AG04450 (cell line): ENCODE measurements at regions not wholly inside any gene's neighbourhood (a gene's known extent, or its start where the extent isn't known, plus 50 kb on each side); places are given as distances from the start of the nearest gene placed in this dataset.

Experiments
- CTCF ChIA-PET: fragments of 300-600, 350-600 bp; formaldehyde crosslinking; extraction: SDS; loops from one replicate; lab custom pipeline; 2022; ENCODE audit warnings: antibody characterized with exemption, inconsistent platforms; lab: Charles Lee
- POLR2A ChIA-PET: fragments of 350-600 bp; formaldehyde crosslinking; extraction: SDS; loops from one replicate; lab custom pipeline; 2021; ENCODE audit warnings: antibody characterized with exemption, inconsistent platforms; lab: Yijun Ruan, JAX
- DNase-seq: peaks from one replicate; pipeline ENCODE4 v3.0.0-alpha.2; 2011; ENCODE audit warnings: low read depth, low spot score
- H3K27ac ChIP-seq: one replicate; pipeline ENCODE4 v1.5.1; 2012; ENCODE audit warnings: low read depth, low read length, control low read depth
- H3K27me3 ChIP-seq: one replicate; pipeline ENCODE4 v1.6.0; 2012; ENCODE audit warnings: low read length; ENCODE audit not compliant: control insufficient read depth, insufficient read depth
- H3K4me3 ChIP-seq: 2 replicates; pipeline ENCODE4 v1.5.1; 2011; ENCODE audit warnings: mild to moderate bottlenecking, low read depth, low read length, control low read depth
- H3K9me3 ChIP-seq: 2 replicates; pipeline ENCODE4 v1.5.1; 2012; ENCODE audit warnings: low read length; ENCODE audit not compliant: control insufficient read depth, insufficient read depth
- CTCF ChIP-seq: IDR thresholded peaks from 2 replicates; pipeline ENCODE4 v1.5.1; 2011; ENCODE audit warnings: low read depth, low read length, control low read depth, inconsistent platforms

GRCh38 chrY:21082639-21083038, 326.7 kb downstream of the RPS4Y2 start:
- CTCF ChIA-PET: no interaction called here
- no peaks in the 10 kb centered on the region for H3K9me3 ChIP-seq
- no peak for TF ChIP-seq CTCF
- no peak overlapping the region for H3K4me3 ChIP-seq
- H3K27me3 ChIP-seq: no peaks in the 10 kb centered on the region
- H3K27ac ChIP-seq: no peak overlapping the region
- POLR2A ChIA-PET: no interaction called here
- no peak for DNase-seq

GRCh38 chrY:21091909-21092308, 336.0 kb downstream of the RPS4Y2 start:
- peaks cover 3% of the 10 kb centered on the region; the same call in 1 of the 2 replicates for H3K9me3 ChIP-seq
- CTCF ChIA-PET: no interaction called here
- no peaks in the 10 kb centered on the region for H3K27me3 ChIP-seq
- POLR2A ChIA-PET: no interaction called here
- H3K4me3 ChIP-seq: no peak overlapping the region
- TF ChIP-seq CTCF: no peak
- H3K27ac ChIP-seq: no peak overlapping the region
- no peak for DNase-seq

GRCh38 chrY:21102507-21102906, 346.6 kb downstream of the RPS4Y2 start:
- TF ChIP-seq CTCF: no peak
- Histone ChIP-seq H3K27ac (no peak overlapping the region), H3K27me3 (no peaks in the 10 kb centered on the region), H3K9me3 (no peaks in the 10 kb centered on the region), H3K4me3 (no peak overlapping the region)
- DNase-seq: no peak
- CTCF ChIA-PET: no interaction called here
- POLR2A ChIA-PET: no interaction called here

- DNase-seq: no peak
- TF ChIP-seq CTCF: no peak
- Histone ChIP-seq H3K9me3 (no peaks in the 10 kb centered on the region), H3K27ac (no peak overlapping the region), H3K4me3 (no peak overlapping the region), H3K27me3 (no peaks in the 10 kb centered on the region)
- ChIA-PET POLR2A (no interaction called here), CTCF (no interaction called here)
These were observed 348.0 kb downstream of the RPS4Y2 start for GRCh38 chrY:21103885-21104284.

GRCh38 chrY:21105529-21105928, 349.6 kb downstream of the RPS4Y2 start:
- ChIA-PET POLR2A (no interaction called here), CTCF (no interaction called here)
- no peaks in the 10 kb centered on the region for H3K9me3 ChIP-seq
- H3K4me3 ChIP-seq: no peak overlapping the region
- H3K27ac ChIP-seq: no peak overlapping the region
- DNase-seq: no peak
- no peaks in the 10 kb centered on the region for H3K27me3 ChIP-seq
- TF ChIP-seq CTCF: no peak
